NCI-H2107 treated with DMSO at 0.1 percent for 48 hours (cell line): ENCODE measurements at regions not wholly inside any gene's neighbourhood (a gene's known extent, or its start where the extent isn't known, plus 50 kb on each side); places are given as distances from the start of the nearest gene placed in this dataset.
"Not testable (repeated sequence)": the region's sequence is repeated elsewhere in the genome, so short reads cannot be mapped to it uniquely, and the experiment has no call there.

Experiments
- DNase-seq: peaks from one replicate; lab custom pipeline; 2025; ENCODE audit not compliant: unreplicated experiment; lab: John Stamatoyannopoulos, UW

DNA sequence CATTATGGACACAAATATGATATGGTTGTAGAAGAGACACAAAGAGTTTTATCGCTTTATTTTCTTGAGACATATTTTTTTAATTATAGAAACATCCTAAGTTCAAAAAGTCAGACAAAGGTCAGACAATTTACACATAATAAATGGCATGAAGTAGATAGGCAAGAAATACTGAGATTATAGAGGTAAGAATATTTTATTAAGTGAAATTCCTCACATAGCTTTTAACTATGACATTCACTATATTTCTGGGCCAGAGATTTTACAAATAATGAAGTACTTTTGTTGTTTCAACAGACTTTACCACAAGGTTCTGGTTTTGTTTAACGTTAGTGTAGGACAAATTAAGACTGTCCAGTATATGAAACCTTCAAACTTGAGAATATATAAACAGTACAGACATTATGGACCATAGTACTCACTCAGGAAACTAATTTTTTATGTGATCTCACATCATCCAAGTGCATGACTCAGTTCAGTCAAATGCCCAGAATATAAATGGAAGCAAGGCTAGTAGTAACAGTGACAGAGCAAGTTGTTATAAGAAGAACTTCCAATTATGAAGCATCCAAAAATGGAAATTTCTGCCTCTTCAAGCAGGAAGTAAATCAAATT lies 394.8 kb downstream of the KCNJ2 start:
- DNase-seq: no peak

DNA sequence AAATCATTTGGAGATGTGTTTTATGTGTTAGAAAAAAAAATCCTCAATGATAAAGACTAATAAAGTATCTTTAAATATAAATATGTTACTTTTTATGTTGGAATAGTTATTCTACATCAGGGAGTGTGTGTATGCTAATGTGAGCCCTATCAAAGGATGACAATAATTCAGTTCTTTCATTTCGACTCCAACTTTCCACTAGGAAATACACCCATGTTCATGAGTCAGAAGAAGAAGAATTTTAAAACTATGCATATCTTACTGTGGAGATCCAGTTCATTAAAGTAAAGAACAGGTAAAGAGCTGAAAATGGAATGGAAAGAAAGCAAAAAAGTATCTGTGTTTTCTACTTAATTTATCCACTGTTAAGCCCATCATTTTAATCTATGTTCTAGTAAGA lies 399.8 kb downstream of the KCNJ2 start:
- DNase-seq: no peak

DNA sequence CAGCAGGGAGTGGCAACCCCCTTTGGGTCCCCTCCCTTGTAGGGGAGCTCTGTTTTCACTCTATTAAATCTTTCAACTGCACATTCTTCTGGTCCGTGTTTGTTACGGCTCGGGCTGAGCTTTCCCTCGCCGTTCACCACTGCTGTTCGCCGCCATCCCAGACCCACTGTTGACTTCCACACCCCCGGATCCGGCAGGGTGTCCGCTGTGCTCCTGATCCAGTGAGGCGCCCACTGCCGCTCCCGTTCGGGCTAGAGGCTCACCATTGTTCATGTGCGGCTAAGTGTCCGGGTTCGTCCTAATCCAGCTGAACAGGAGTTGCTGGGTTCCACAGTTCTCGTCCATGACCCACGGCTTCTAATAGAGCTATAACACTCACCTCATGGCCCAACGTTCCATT lies 408.1 kb downstream of the KCNJ2 start:
- DNase-seq: no peak

DNA sequence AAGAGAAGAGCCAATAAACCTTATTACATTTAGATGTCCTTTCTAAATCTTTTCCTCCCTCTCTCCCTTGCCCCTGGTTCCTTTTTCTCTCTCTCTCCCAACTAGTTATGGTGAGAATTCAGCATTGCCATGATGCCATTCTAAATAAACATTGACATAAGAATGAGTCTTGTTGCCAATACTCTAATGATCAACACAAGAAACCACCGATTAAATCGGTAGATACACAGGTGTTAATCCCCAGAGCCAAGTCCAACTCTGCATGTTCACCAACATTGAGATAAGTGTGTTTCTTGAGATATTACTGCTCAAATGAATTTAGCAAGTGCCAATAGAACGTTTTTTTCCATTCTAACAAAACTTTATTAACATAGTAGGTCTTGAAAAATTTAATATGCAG lies 412.1 kb downstream of the KCNJ2 start:
- no peak for DNase-seq

DNA sequence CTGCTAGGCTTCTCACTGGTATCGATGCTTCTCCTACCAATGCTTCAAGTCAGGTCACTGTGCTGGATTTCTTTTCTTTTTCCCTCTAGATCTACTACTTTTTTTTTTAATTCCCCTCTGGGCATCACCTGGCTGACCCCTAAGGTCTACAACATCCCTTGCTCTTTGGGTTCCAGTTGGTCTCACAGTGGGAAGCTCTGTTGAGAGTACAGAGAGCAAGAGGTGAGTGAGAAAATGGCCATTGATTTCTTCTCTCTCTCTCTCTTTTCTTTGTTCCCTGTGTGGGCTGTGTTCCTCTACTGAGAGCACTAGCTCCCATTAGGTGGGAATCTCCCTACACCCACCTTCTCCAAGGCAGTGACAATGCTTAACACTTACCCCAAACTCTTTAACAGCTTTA lies 413.4 kb downstream of the KCNJ2 start:
- DNase-seq: no peak

DNA sequence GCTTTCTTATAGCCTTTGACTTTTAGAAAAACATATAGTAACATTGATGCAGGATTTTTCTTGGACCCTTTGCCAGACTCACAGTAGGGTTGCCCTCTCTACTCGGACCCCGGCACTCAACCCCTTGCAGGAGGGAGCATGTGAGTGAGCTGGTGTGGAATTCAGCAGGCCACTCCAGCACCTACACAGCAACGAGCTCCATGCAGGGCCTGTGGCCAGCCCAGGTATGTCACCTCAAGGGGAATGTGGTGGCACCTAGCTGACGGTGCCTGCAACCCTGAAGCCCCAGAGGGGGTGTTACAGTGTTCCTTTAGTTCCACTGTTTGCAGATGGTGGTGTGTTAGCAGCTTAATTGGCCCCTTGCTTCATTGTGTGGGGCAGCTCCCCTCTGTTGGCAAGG lies 414.9 kb downstream of the KCNJ2 start:
- DNase-seq: no peak

DNA sequence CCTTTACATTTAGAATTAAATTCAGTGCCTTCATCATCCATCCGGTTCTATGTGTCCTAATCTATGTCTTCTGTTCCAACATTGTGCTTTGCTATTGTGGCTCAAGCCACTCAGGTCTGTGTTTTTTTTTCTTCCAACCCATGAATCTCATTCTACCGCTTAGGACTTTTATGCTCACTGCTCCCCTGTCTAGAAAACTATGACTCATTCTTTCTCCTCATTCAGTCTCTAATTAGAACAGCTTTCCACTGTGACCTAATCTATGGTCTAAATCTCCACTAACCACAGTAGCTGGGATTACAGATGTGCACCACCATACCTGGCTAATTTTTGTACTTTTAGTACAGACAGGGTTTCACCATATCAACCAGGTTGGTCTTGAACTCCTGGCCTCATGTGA lies 418.7 kb downstream of the KCNJ2 start:
- no peak for DNase-seq

DNA sequence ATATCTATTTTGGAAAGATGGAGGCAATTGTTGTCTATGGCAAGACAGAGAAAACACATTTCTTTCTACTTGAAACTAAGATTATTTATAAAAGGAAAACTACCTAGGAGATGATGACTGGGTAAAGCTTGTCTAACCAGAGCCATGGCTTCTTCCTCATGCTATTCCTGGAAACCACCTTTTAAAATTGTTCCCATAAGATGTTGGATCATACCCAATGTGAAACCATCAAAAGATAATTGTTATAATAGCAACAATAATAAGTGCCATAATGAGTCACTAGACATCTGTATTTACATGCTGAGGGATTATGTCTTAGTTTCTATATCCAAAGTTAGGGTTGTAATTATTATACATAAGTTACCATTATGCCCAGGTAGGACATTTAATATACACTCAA lies 428.4 kb downstream of the KCNJ2 start:
- no peak for DNase-seq

DNA sequence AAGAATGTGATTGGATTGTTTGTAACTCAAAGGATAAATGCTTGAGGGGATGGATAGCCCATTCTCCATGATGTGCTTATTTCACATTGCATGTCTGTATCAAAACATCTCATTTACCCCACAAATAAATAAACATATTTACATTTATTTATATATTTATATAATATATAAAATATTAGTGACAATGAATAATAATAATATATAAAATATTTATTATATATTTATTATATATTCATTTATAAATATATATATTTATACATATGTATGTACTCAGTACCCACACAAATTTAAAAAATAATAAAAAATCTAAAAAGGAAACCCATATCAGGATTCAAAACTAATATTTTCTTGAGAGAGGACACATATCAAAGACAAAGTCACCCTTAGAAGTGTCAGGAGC lies 429.9 kb downstream of the KCNJ2 start:
- DNase-seq: no peak

DNA sequence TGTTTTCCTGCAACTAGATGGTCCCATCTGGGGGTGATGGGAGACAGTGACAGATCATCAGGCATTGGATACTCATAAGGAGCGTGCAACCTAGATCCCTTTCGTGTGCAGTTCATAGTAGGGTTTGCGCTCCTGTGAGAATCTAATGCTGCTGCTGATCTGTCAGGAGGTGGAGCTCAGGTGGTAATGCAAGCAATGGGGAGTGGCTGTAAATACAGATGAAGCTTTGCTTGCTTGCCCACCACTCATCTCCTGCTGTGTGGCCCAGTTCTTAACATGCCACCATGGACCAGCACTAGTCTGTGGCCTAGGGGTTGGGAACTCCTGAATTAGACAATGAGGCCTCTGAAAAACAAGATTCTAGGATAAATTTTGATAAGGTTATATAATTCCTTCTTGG lies 430.6 kb downstream of the KCNJ2 start:
- not testable (repeated sequence) for DNase-seq

DNA sequence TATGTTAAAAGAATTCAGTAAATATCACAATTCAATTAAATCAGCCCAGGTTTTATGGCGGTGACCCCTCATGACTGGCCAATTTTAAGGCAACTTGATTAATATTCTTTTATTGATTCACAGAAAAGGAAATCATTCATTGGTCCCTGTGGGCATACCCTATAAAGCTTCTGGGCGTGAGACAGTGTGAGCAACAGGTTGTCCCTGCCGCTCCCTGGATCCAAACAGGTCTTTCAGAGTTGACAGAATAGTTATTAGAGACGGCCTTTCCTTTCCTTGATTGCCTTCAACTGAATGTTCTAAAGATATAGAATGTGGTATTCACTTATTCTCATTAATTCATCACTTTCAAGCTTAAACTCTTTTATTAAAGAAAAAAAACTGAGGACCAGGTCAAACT lies 433.9 kb downstream of the KCNJ2 start:
- DNase-seq: no peak

DNA sequence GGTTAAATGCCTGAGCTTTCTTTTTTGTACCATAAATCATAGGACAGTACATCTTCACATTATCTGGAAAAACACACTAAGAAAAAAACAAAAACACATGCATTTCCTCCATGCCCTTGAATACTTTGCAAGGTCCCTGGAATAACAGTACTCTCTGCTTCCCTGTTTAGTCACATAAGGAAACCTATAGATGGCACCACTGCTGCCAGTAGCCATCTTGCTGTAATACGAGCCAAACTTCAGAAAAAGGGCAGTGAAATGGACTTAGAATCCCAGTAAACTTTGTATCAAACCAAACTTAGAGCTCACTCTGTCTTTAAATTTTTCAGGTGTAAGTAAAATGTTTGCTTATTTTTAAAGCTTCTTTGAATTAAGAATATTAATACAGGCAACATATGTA lies 435.5 kb downstream of the KCNJ2 start:
- no peak for DNase-seq

DNA sequence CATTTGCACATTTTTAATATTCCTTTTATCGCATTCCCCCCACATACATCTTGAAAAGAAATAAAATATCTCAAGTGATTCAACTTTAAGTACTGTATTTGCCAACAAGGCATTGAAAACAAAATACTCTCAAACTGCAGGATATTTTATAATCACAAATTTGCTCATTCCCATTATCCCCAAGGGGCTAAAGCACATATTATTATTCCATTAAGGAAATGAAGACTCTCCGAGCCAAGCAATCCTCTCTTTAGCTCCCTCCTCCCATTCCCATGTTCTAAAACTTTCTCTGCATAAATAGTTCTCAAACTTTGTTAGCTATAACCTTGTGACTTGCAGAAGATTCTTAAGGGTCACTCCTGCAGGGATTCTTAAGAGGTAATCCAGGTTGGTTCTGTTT lies 436.8 kb downstream of the KCNJ2 start:
- no peak for DNase-seq

DNA sequence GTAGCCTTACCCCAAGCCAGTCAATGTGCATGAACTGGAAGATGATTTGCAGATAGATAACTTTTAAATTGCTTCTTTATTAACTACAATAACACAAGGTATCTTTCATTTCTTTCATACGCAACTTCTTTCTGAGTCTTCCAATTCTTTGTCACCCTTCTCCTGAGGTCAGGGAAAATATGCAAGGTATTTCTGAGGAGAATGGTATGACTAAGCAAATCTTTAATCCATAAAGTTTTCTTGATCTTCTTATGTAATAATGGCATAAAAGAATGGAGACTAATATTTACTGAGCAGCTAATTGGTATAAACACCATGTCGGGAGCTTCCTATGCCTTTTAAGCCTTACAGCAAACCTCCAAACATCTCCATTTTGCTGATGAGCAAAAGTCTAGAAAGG lies 438.9 kb downstream of the KCNJ2 start:
- DNase-seq: no peak

DNA sequence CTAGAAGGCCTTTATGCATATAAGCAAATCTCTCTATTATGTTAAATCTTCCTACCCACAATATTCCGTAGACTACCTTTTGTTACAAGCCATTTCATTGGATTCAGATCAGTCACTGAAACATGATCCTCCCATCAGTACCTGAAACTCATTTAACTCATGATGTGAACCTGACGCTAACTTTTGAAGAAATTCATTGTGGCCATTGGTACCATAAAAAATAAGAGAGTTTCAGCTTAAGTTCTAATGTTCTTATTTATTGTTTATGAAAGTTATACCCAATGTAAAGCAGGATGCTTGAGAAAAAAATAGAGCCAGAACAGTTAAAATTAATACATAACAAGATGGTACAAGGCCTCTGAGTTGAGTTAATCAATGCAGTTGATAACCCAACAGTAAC lies 439.6 kb downstream of the KCNJ2 start:
- no peak for DNase-seq

DNA sequence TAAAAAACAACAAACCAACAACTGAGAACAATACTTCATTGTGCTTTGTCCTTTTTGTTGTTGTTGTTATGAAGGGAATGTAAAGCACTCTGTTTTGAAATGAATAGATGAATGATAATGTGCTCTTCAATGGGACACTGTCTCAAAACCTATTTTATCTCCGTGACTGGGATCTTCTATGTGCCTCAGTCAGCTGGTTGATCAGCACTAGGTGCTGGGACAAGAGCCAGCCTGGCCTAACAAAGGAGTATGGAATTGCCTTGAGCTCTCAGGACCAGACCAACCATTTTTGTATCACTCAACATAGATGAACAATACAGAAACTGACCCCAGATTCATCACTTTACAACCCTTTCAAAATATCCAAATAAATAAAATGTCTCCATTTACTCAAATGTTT lies 440.2 kb downstream of the KCNJ2 start:
- no peak for DNase-seq

DNA sequence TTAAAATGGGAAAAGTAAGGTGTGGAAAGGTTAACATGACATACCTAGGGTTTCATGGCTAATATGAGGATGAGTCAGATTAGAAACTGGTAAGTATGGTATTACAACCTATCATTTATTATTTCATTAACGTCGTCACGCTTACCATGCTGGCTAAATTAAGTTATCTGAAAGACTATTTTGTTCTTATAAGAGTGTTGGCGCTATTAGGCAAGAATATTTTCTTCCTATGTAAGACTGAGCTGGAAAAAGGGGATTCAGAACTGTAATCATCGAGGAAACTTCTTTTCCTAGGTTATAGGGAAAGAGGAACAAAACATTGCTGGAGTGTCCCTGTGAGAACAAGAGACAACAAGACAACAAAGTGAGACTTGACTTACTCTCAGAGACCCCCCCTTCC lies 440.8 kb downstream of the KCNJ2 start:
- no peak for DNase-seq

DNA sequence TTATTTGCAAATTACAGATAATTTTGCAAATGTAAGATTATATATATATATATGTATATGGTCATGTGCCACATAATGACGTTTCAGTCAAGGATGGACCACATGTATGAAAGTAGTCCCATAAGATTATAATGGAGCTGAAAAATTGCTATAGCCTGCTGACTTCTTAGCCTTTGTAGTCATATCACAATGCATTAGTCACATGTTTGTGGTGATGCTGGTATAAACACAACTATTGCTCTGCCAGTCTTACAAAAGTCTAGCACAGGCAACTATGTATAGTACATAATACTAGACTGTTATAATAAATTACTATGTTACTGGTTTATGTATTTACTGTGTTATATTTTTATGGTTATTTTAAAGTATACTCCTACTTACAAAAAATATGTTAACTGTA lies 444.3 kb downstream of the KCNJ2 start:
- DNase-seq: no peak

DNA sequence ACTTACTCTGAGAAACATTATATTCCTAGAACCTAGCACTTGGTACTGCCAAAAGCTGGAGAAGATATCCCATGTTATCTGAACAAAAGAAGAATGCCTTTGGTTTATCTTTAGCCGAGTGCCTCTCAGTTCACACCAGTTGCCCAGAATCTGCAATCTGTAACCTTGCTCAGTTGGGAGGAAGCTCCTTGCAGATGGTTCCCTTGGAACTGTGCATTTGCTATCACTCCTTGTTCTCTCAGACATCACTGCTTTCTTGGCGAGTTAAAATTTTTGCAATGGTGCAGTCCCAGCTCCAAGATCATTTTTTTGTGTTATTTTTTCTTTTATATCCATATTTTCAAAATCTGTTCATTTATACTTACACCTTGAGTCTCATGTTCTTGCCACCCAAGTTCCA lies 446.5 kb downstream of the KCNJ2 start:
- DNase-seq: no peak

DNA sequence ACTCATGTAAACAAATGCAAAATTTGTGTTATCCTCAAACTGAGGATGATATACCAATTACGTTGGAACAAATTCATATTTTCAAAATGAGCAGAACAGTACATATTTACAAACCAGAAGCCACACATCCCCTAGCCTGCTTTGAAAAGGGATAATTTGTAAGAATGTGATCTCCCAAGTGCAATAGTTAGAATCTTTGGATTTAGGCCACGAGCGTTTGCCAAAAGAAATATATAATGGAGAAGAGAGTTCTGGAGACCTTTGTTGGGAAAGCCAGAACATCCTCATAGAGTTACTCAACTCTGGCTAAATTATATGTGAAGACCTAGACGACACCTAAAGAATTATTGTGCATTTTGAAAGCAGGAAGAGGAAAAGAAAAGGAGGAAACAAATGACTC lies 449.3 kb downstream of the KCNJ2 start:
- no peak for DNase-seq

DNA sequence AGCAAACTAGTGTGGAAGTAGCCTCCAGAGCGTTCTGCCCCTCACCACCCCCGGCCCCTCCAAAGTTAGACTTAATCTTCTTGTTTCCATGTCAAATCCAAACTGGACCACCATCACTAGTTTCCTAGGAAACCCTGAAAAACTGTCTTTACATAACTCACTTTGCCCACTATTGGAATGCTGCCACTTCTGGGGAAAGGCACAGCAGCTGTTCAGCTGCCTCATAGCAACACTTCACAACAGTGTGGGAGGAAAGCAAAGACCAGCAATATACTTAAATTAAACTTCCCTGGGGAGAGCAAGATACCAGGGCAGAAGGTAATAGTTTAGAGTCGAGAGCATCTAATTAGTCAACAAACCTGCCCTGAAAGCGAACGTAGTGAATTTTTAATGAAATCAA lies 452.2 kb downstream of the KCNJ2 start:
- peak; percentile 17 for DNase-seq

DNA sequence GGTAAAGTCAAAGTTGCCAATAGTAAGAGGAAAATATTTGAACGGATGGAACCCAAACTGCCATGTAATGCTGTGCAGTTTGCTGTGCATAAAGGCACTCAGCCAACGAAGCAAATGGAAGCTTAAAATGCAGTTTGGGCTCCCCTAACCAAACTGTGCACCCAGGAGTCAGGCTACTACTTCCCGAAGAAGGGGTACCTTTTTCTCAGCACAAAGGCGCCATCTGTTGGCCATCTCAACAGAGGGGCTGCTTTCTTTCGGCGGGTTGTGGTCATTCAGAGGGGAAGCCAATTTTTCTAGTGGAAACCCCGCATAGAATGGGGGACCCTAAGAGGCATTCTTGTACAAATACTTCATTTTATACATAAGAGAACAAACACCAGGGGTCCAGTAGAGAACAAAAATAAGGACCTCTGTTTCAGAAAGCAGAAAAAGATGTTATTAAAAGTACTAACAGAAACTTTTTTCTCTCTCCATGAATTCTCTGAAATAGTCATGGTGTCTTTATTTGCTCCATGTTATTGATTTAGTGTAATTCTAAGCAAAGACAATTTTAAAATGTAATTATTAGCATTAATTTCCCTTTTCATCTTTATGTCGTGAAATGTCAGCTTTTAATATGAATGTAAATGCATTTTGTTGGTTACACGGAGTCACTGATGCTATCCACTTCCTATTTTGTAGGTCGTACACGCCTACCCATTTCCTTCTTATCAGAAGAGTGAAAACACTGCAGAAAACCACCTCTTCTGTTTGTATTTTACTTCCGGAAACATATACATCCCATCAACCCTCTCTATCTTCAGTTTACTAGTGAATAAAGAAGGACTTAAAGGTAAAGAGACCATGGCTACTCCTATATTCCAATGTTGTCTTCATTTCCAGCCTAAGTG lies 453.3 kb downstream of the KCNJ2 start:
- peak; percentile 26 for DNase-seq

DNA sequence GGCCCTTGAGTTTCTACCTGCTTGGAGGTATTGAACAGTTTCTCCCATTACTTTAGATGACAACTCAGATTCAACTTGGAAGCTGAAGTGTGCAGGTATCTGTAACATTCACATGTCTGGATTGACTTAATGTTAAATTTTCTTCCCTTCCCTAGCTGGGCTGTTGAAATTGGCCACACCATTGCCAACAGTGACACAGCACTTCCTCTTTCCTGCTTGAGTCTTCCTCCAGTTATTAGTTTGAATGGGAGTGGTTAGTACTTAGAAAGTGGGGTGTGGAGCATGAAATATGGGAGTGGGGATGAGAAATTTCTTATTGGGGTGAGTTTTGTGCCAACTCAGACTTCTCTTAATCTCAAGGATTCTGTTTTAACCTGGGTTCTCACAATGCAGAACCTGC lies 454.9 kb downstream of the KCNJ2 start:
- no peak for DNase-seq
